ENCODE measurements at regions not wholly inside any gene's neighbourhood (a gene's known extent, or its start where the extent isn't known, plus 50 kb on each side); places are given as distances from the start of the nearest gene placed in this dataset.

DNA sequence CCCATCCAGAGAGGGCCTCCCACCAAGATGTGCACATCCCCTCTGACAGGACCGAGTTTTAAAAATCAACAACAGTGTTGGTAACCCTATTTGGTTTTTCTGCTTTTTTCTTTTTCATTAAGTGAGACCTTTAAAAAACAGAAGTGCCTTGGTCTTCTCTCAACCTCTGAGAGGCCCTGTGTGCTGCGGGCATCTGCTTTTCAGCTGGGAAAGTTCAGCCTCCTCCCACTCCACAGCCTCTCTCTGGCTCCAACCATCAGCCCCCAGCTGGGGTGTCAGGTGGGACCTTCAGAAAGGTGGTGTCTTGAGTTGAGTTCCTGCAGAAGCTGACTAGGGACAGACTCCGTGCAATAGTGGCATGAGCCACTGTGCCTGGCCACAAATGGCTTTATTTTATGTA is 64.6 kb upstream of the ZMYND8 start:
- Histone ChIP-seq H4K20me1 (replicated peaks in 1 of 2; ENCODE audit: control insufficient read depth in 1 of 2, insufficient read depth in 2 of 2, low read length in 2 of 2) (no peaks in the 10 kb centered on the region), H3K9me3 (ENCODE audit: insufficient read depth in 2 of 2, low read depth in 1 of 2, low read length in 1 of 2) (no peaks in the 10 kb centered on the region), H3K23ac (ENCODE audit: insufficient read length) (no peak overlapping the region), H3K23me2 (ENCODE audit: low read depth, low read length) (no peaks in the 10 kb centered on the region), H3K4me1 (replicated peaks in 1 of 4; ENCODE audit: control insufficient read depth in 3 of 4, insufficient read depth in 4 of 4, low read length in 3 of 4) (peaks cover 0 to 4% (median 0%) of the 10 kb centered on the region in 4 experiments; a peak in 1 of 7 replicates), H4K5ac (ENCODE audit: insufficient read length, low read depth, low read length) (no peak overlapping the region), H3K27ac (ENCODE audit: low read depth, low read length) (no peak overlapping the region), H2BK120ac (replicated peaks; ENCODE audit: low read depth, low read length) (no peak overlapping the region), H2BK12ac (ENCODE audit: low read depth, low read length) (no peak overlapping the region), H2BK20ac (ENCODE audit: low read length) (no peak overlapping the region), H3K36me3 (ENCODE audit: control insufficient read depth in 2 of 4, insufficient read depth in 4 of 4, low read length in 3 of 4) (no peaks in the 10 kb centered on the region), H4K91ac (replicated peaks; ENCODE audit: insufficient read length, low read length) (no peak overlapping the region), H3K4me3 (ENCODE audit: extremely low read depth in 1 of 4, insufficient read depth in 2 of 4, low read depth in 3 of 4, low read length in 4 of 4) (no peak overlapping the region), H3K4me2 (ENCODE audit: insufficient read depth in 1 of 2, low read depth in 2 of 2, low read length in 2 of 2) (no peak overlapping the region), H3K56ac (replicated peaks; ENCODE audit: insufficient read length, low read depth, low read length) (no peak overlapping the region), H2AFZ (ENCODE audit: low read length) (no peak overlapping the region), H2BK5ac (ENCODE audit: low read depth, low read length) (no peak overlapping the region), H4K8ac (ENCODE audit: extremely low read depth, insufficient read depth, low read length) (no peak overlapping the region), H3K9ac (replicated peaks in 1 of 4; ENCODE audit: extremely low read depth in 1 of 4, low read depth in 3 of 4, low read length in 3 of 4) (no peak overlapping the region), H2BK15ac (ENCODE audit: low read length) (no peak overlapping the region), H3K79me2 (ENCODE audit: control insufficient read depth in 1 of 2, insufficient read depth in 2 of 2, low read length in 2 of 2) (no peaks in the 10 kb centered on the region), H3K27me3 (replicated peaks in 1 of 4; ENCODE audit: control insufficient read depth in 3 of 4, extremely low read depth in 1 of 4, insufficient read depth in 3 of 4, low read length in 3 of 4) (no peaks in the 10 kb centered on the region), H3K4ac (replicated peaks; ENCODE audit: insufficient read length, low read depth, low read length) (no peak overlapping the region), H3K79me1 (ENCODE audit: low read depth, low read length) (no peaks in the 10 kb centered on the region), H2AK5ac (ENCODE audit: low read depth, low read length) (no peak overlapping the region), H3K14ac (ENCODE audit: insufficient read length) (no peak overlapping the region), H3K18ac (ENCODE audit: extremely low read depth, low read length) (no peak overlapping the region)
- WGBS, 2 experiments (ENCODE audit: extremely low coverage in 1 of 2, insufficient coverage in 1 of 2, insufficient read length in 1 of 2, insufficient replicate concordance in 2 of 2, low coverage in 1 of 2, low lambda C conversion rate in 2 of 2, missing lambda C conversion rate in 1 of 2): 90% methylated on average over 3 of the region's 3 CpGs; no CpG with 5 or more reads in 1 of the 2 experiments
- FAIRE-seq: no peak
- ChIA-PET CTCF (ENCODE audit: partially characterized antibody) (interaction anchor here (1.1 kb wide), 1 partner anchor 8 kb away, joined by 3 read pairs; no protein-coding TSS in a partner anchor), POLR2A (ENCODE audit: partially characterized antibody) (interaction anchor here (1.0 kb wide), 1 partner anchor 10 kb away, joined by 4 read pairs; no protein-coding TSS in a partner anchor)
- TF ChIP-seq ATF3 (IDR thresholded peaks at IDR 0.05; ENCODE audit: insufficient read depth, low read depth, low read length): no peak
- TF ChIP-seq KDM5A (IDR thresholded peaks at IDR 0.05; ENCODE audit: low read length): no peak
- no peak for TF ChIP-seq ASH2L (IDR thresholded peaks at IDR 0.05; ENCODE audit: low read length)
- no peak for TF ChIP-seq KDM1A (IDR thresholded peaks at IDR 0.05; ENCODE audit: borderline replicate concordance, low read length)
- no peak for TF ChIP-seq MAX (IDR thresholded peaks at IDR 0.05)
- TF ChIP-seq, protein P1, sequence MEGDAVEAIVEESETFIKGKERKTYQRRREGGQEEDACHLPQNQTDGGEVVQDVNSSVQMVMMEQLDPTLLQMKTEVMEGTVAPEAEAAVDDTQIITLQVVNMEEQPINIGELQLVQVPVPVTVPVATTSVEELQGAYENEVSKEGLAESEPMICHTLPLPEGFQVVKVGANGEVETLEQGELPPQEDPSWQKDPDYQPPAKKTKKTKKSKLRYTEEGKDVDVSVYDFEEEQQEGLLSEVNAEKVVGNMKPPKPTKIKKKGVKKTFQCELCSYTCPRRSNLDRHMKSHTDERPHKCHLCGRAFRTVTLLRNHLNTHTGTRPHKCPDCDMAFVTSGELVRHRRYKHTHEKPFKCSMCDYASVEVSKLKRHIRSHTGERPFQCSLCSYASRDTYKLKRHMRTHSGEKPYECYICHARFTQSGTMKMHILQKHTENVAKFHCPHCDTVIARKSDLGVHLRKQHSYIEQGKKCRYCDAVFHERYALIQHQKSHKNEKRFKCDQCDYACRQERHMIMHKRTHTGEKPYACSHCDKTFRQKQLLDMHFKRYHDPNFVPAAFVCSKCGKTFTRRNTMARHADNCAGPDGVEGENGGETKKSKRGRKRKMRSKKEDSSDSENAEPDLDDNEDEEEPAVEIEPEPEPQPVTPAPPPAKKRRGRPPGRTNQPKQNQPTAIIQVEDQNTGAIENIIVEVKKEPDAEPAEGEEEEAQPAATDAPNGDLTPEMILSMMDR (IDR thresholded peaks at IDR 0.05; ENCODE audit: control extremely low read depth in 1 of 3, insufficient read depth in 1 of 3, low read depth in 1 of 3, low read length in 3 of 3): no peak
- no peak for TF ChIP-seq RXRA (IDR thresholded peaks at IDR 0.05; ENCODE audit: insufficient read depth, low read depth, low read length)
- TF ChIP-seq YY1 (IDR thresholded peaks at IDR 0.05; ENCODE audit: low read depth, low read length): no peak
- no peak for TF ChIP-seq HDAC2 (IDR thresholded peaks at IDR 0.05; ENCODE audit: borderline replicate concordance in 1 of 2, low read depth in 2 of 2, low read length in 2 of 2)
- TF ChIP-seq SUZ12 (IDR thresholded peaks at IDR 0.05; ENCODE audit: low read length): no peak
- no peak for DNase-seq (ENCODE audit: low read depth in 1 of 2, low spot score in 2 of 2)
